Calu3 (cell line): ENCODE measurements at regions not wholly inside any gene's neighbourhood (a gene's known extent, or its start where the extent isn't known, plus 50 kb on each side); places are given as distances from the start of the nearest gene placed in this dataset.

Source experiments
- BruUV-seq: library from RNA; stranded (reverse); fragments of 400-500 nt; replicated peaks from 2 replicates; lab custom pipeline; 2021; lab: Mats Ljungman, UMichigan
- CTCF ChIA-PET: fragments of 300-600 bp; sonication (Branson Sonifier 250); formaldehyde crosslinking; loops from one replicate; lab custom pipeline; 2022; ENCODE audit warnings: antibody characterized with exemption; lab: Charles Lee
- DNase-seq: peaks from one replicate; pipeline ENCODE4 v3.0.0; 2022
- H3K27ac Mint-ChIP-seq: one replicate; pipeline ENCODE4 v1.8.0; 2022; ENCODE audit warnings: mixed read lengths; ENCODE audit not compliant: unreplicated experiment
- H3K27me3 Mint-ChIP-seq: one replicate; pipeline ENCODE4 v1.8.0; 2022; ENCODE audit warnings: mixed read lengths; ENCODE audit not compliant: unreplicated experiment
- H3K36me3 Mint-ChIP-seq: one replicate; pipeline ENCODE4 v1.8.0; 2022; ENCODE audit warnings: mild to moderate bottlenecking, moderate library complexity, mixed read lengths; ENCODE audit not compliant: insufficient read depth, unreplicated experiment
- H3K4me1 Mint-ChIP-seq: one replicate; pipeline ENCODE4 v1.8.0; 2022; ENCODE audit warnings: mild to moderate bottlenecking, low read depth, mixed read lengths; ENCODE audit not compliant: unreplicated experiment
- H3K4me3 Mint-ChIP-seq: one replicate; pipeline ENCODE4 v1.8.0; 2022; ENCODE audit warnings: mild to moderate bottlenecking, low read depth, moderate library complexity, mixed read lengths; ENCODE audit not compliant: unreplicated experiment
- H3K9me3 Mint-ChIP-seq: one replicate; pipeline ENCODE4 v1.8.0; 2022; ENCODE audit warnings: low read depth, mixed read lengths; ENCODE audit not compliant: unreplicated experiment
- CTCF ChIP-seq: fragments of 200-600 bp; IDR thresholded peaks from one replicate; pipeline ENCODE4 v1.8.0; 2022; ENCODE audit warnings: antibody characterized with exemption; ENCODE audit not compliant: unreplicated experiment
- intact Hi-C: fragments of 100-400 bp; cut with micrococcal nuclease; formaldehyde crosslinking; loops from one replicate; pipeline ENCODE4 v1.10.0; 2022; ENCODE audit not compliant: unreplicated experiment

- H3K36me3 Mint-ChIP-seq, result no peaks in the 10 kb centered on the region
- CTCF ChIA-PET, result no interaction called here
- no peaks in the 10 kb centered on the region for H3K9me3 Mint-ChIP-seq
- no TSS peak for BruUV-seq
- H3K4me1 Mint-ChIP-seq, result no peaks in the 10 kb centered on the region
- intact Hi-C loops, result no loop called here
- no peak for TF ChIP-seq CTCF
- no peak overlapping the region for H3K27ac Mint-ChIP-seq
- no peak overlapping the region for H3K4me3 Mint-ChIP-seq
- H3K27me3 Mint-ChIP-seq, result no peaks in the 10 kb centered on the region
- no peak for DNase-seq
These were observed 128.8 kb upstream of the ARGLU1 start for GRCh38 chr13:106696719-106697118.

- no peak for DNase-seq
- Mint-ChIP-seq H3K36me3 (no peaks in the 10 kb centered on the region), H3K4me3 (no peak overlapping the region), H3K9me3 (no peaks in the 10 kb centered on the region), H3K4me1 (no peaks in the 10 kb centered on the region), H3K27ac (no peak overlapping the region), H3K27me3 (no peaks in the 10 kb centered on the region)
- BruUV-seq, result no TSS peak
- TF ChIP-seq CTCF, result no peak
- intact Hi-C loops, result no loop called here
- CTCF ChIA-PET, result no interaction called here
These were observed 128.2 kb upstream of the ARGLU1 start for GRCh38 chr13:106696140-106696539.

GRCh38 chr13:106695139-106695538 lies 127.2 kb upstream of the ARGLU1 start:
- no peak for TF ChIP-seq CTCF
- Mint-ChIP-seq H3K27me3 (no peaks in the 10 kb centered on the region), H3K4me3 (no peak overlapping the region), H3K9me3 (no peaks in the 10 kb centered on the region), H3K36me3 (no peaks in the 10 kb centered on the region), H3K4me1 (no peaks in the 10 kb centered on the region), H3K27ac (no peak overlapping the region)
- CTCF ChIA-PET, result no interaction called here
- intact Hi-C loops, result no loop called here
- BruUV-seq, result no TSS peak
- no peak for DNase-seq

- H3K27me3 Mint-ChIP-seq, result no peaks in the 10 kb centered on the region
- CTCF ChIA-PET, result no interaction called here
- no peak overlapping the region for H3K4me3 Mint-ChIP-seq
- H3K27ac Mint-ChIP-seq, result no peak overlapping the region
- intact Hi-C loops, result no loop called here
- H3K4me1 Mint-ChIP-seq, result no peaks in the 10 kb centered on the region
- no TSS peak for BruUV-seq
- DNase-seq, result no peak
- no peak for TF ChIP-seq CTCF
- H3K9me3 Mint-ChIP-seq, result no peaks in the 10 kb centered on the region
- no peaks in the 10 kb centered on the region for H3K36me3 Mint-ChIP-seq
These were observed 123.9 kb upstream of the ARGLU1 start for GRCh38 chr13:106691861-106692260.

GRCh38 chr13:106691341-106691740 lies 123.4 kb upstream of the ARGLU1 start:
- CTCF ChIA-PET, result no interaction called here
- DNase-seq, result no peak
- H3K4me1 Mint-ChIP-seq, result no peaks in the 10 kb centered on the region
- no peaks in the 10 kb centered on the region for H3K9me3 Mint-ChIP-seq
- BruUV-seq, result no TSS peak
- no peaks in the 10 kb centered on the region for H3K27me3 Mint-ChIP-seq
- intact Hi-C loops, result no loop called here
- no peaks in the 10 kb centered on the region for H3K36me3 Mint-ChIP-seq
- no peak for TF ChIP-seq CTCF
- H3K27ac Mint-ChIP-seq, result no peak overlapping the region
- H3K4me3 Mint-ChIP-seq, result no peak overlapping the region
